ENCODE measurements at regions not wholly inside any gene's neighbourhood (a gene's known extent, or its start where the extent isn't known, plus 50 kb on each side); places are given as distances from the start of the nearest gene placed in this dataset.

DNA sequence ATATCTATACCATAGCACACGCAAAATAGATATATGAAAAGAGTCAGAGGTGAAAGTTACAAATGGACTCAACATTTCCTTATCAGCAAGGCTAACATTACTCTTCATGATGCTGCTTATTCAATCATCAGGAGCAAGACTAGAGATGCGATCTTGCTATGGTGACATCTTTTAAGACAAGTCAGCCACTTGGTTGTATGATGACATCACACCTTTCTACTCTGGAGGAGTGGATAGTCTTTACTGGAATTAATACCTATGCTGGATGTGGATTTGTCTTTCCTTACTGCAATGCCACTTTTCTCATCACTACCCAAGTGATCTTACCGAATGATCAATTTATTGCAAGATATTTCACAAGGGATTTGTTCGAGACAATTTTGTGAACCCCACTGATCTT lies 87.0 kb upstream of the SPOCK3 start:
- no peak for TF ChIP-seq ARNTL (CRISPR knock-in tag; IDR thresholded peaks at IDR 0.05; ENCODE audit: borderline replicate concordance, low read depth)
- TF ChIP-seq SNAI2 (CRISPR knock-in tag; IDR thresholded peaks at IDR 0.05): no peak
- TF ChIP-seq, protein P1, sequence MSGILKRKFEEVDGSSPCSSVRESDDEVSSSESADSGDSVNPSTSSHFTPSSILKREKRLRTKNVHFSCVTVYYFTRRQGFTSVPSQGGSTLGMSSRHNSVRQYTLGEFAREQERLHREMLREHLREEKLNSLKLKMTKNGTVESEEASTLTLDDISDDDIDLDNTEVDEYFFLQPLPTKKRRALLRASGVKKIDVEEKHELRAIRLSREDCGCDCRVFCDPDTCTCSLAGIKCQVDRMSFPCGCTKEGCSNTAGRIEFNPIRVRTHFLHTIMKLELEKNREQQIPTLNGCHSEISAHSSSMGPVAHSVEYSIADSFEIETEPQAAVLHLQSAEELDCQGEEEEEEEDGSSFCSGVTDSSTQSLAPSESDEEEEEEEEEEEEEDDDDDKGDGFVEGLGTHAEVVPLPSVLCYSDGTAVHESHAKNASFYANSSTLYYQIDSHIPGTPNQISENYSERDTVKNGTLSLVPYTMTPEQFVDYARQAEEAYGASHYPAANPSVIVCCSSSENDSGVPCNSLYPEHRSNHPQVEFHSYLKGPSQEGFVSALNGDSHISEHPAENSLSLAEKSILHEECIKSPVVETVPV (CRISPR knock-in tag; IDR thresholded peaks at IDR 0.05): no peak
- TF ChIP-seq TOX (CRISPR knock-in tag; IDR thresholded peaks at IDR 0.05; ENCODE audit: borderline replicate concordance): no peak
- no peak for TF ChIP-seq RARB (CRISPR knock-in tag; IDR thresholded peaks at IDR 0.05)
- TF ChIP-seq ZFP30 (CRISPR knock-in tag; IDR thresholded peaks at IDR 0.05): no peak
- no peak for TF ChIP-seq BACH2 (CRISPR knock-in tag; IDR thresholded peaks at IDR 0.05; ENCODE audit: borderline replicate concordance)
- TF ChIP-seq TCF4 (CRISPR knock-in tag; IDR thresholded peaks at IDR 0.05; ENCODE audit: borderline replicate concordance): no peak
- TF ChIP-seq TSHZ2 (CRISPR knock-in tag; IDR thresholded peaks at IDR 0.05): no peak
- TF ChIP-seq PATZ1 (CRISPR knock-in tag; IDR thresholded peaks at IDR 0.05; ENCODE audit: borderline replicate concordance): no peak
- TF ChIP-seq, protein P2, sequence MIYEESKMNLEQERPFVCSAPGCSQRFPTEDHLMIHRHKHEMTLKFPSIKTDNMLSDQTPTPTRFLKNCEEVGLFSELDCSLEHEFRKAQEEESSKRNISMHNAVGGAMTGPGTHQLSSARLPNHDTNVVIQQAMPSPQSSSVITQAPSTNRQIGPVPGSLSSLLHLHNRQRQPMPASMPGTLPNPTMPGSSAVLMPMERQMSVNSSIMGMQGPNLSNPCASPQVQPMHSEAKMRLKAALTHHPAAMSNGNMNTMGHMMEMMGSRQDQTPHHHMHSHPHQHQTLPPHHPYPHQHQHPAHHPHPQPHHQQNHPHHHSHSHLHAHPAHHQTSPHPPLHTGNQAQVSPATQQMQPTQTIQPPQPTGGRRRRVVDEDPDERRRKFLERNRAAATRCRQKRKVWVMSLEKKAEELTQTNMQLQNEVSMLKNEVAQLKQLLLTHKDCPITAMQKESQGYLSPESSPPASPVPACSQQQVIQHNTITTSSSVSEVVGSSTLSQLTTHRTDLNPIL (CRISPR knock-in tag; IDR thresholded peaks at IDR 0.05; ENCODE audit: low read depth): no peak
- no peak for TF ChIP-seq ZNF565 (CRISPR knock-in tag; conservative IDR thresholded peaks at IDR 0.05; ENCODE audit: low read depth)
- TF ChIP-seq ISL1 (CRISPR knock-in tag; IDR thresholded peaks at IDR 0.05): no peak
- no peak for ATAC-seq

- no peak for ATAC-seq
- TF ChIP-seq ESRRG (CRISPR knock-in tag; IDR thresholded peaks at IDR 0.05) (no peak), ISL1 (CRISPR knock-in tag; IDR thresholded peaks at IDR 0.05) (no peak), ZC3H10 (CRISPR knock-in tag; IDR thresholded peaks at IDR 0.05) (no peak), CSDC2 (CRISPR knock-in tag; IDR thresholded peaks at IDR 0.05) (no peak), ARNTL (CRISPR knock-in tag; IDR thresholded peaks at IDR 0.05; ENCODE audit: borderline replicate concordance, low read depth) (no peak), RARB (CRISPR knock-in tag; IDR thresholded peaks at IDR 0.05) (no peak), SNAI2 (CRISPR knock-in tag; IDR thresholded peaks at IDR 0.05) (no peak), GLIS3 (CRISPR knock-in tag; IDR thresholded peaks at IDR 0.05) (no peak), PPARA (CRISPR knock-in tag; IDR thresholded peaks at IDR 0.05; ENCODE audit: borderline replicate concordance) (no peak), ZNF8 (CRISPR knock-in tag; IDR thresholded peaks at IDR 0.05) (no peak), TOX (CRISPR knock-in tag; IDR thresholded peaks at IDR 0.05; ENCODE audit: borderline replicate concordance) (no peak), ZNF565 (CRISPR knock-in tag; conservative IDR thresholded peaks at IDR 0.05; ENCODE audit: low read depth) (no peak), ZNF70 (CRISPR knock-in tag; IDR thresholded peaks at IDR 0.05) (no peak), ZFP3 (CRISPR knock-in tag; IDR thresholded peaks at IDR 0.05) (no peak), PATZ1 (CRISPR knock-in tag; IDR thresholded peaks at IDR 0.05; ENCODE audit: borderline replicate concordance) (no peak), BACH2 (CRISPR knock-in tag; IDR thresholded peaks at IDR 0.05; ENCODE audit: borderline replicate concordance) (no peak)
- TF ChIP-seq, protein P3, sequence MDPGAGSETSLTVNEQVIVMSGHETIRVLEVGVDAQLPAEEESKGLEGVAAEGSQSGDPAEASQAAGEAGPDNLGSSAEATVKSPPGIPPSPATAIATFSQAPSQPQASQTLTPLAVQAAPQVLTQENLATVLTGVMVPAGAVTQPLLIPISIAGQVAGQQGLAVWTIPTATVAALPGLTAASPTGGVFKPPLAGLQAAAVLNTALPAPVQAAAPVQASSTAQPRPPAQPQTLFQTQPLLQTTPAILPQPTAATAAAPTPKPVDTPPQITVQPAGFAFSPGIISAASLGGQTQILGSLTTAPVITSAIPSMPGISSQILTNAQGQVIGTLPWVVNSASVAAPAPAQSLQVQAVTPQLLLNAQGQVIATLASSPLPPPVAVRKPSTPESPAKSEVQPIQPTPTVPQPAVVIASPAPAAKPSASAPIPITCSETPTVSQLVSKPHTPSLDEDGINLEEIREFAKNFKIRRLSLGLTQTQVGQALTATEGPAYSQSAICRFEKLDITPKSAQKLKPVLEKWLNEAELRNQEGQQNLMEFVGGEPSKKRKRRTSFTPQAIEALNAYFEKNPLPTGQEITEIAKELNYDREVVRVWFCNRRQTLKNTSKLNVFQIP (CRISPR knock-in tag; IDR thresholded peaks at IDR 0.05; ENCODE audit: borderline replicate concordance, low read depth): no peak
- TF ChIP-seq, protein P1 (CRISPR knock-in tag; IDR thresholded peaks at IDR 0.05): no peak
- TF ChIP-seq, protein P2 (CRISPR knock-in tag; IDR thresholded peaks at IDR 0.05; ENCODE audit: low read depth): no peak
Observed at GRCh38 chr4:167339781-167340180, 105.5 kb upstream of the SPOCK3 start.

Data from SK-N-SH treated with all-trans-retinoic acid at 6 μM for 48 hours (cell line).